OCI-LY1 (cell line): ENCODE measurements at regions not wholly inside any gene's neighbourhood (a gene's known extent, or its start where the extent isn't known, plus 50 kb on each side); places are given as distances from the start of the nearest gene placed in this dataset.
"Not testable (repeated sequence)": the region's sequence is repeated elsewhere in the genome, so short reads cannot be mapped to it uniquely, and the experiment has no call there.

ENCODE experiments used
- CTCF ChIP-seq: fragments of 200-600 bp; sonication (generic), shearing (Covaris generic); IDR thresholded peaks from 2 replicates; pipeline ENCODE4 v1.5.1; 2017; ENCODE audit warnings: mild to moderate bottlenecking, antibody characterized with exemption, low read length, moderate library complexity, mixed read lengths
- EZH2 ChIP-seq: fragments of 200-600 bp; sonication (generic), shearing (Covaris generic); IDR thresholded peaks from 2 replicates; pipeline ENCODE4 v1.8.0; 2017; ENCODE audit warnings: borderline replicate concordance, mixed run types, mild to moderate bottlenecking, antibody characterized with exemption, low read length, moderate library complexity, mixed read lengths

GRCh38 chr10:2896334-2896733 lies 171.0 kb upstream of the PFKP start:
- not testable (repeated sequence) for TF ChIP-seq EZH2, CTCF
